ENCODE measurements at regions not wholly inside any gene's neighbourhood (a gene's known extent, or its start where the extent isn't known, plus 50 kb on each side); places are given as distances from the start of the nearest gene placed in this dataset.

DNA sequence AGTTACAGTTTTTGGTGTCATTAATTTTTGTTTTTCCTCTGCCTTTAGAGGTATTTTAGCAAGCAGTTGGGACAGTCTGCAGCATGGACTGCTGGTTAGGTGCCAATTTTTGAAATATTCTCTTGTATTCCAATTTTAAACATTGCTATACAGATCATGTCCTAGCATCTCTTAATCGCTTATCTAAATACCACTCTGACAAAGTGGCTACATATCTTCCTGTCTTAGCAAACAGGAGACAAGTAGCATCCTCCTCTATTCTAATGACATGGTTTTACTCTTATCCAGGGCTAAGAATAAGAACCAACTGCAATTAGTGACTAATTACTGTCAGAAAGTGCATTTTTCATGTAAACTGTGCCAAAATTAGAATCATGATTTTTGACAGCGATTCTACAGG, 117.8 kb upstream of the ATP2B1 start:
- TF ChIP-seq GATA2 (IDR thresholded peaks at IDR 0.05; ENCODE audit: low read depth, low read length) (no peak), GATA3 (IDR thresholded peaks at IDR 0.05; ENCODE audit: low read depth, low read length) (no peak)

Measured in SH-SY5Y (cell line).